ENCODE measurements at regions not wholly inside any gene's neighbourhood (a gene's known extent, or its start where the extent isn't known, plus 50 kb on each side); places are given as distances from the start of the nearest gene placed in this dataset.

- TF ChIP-seq MYC (IDR thresholded peaks at IDR 0.05; ENCODE audit: borderline replicate concordance, low read length) (no peak), POLR2A (IDR thresholded peaks at IDR 0.05; ENCODE audit: low read length) (no peak), EP300 (IDR thresholded peaks at IDR 0.05) (no peak), TP53 (CRISPR knock-in tag; IDR thresholded peaks at IDR 0.05) (no peak), CTCF (IDR thresholded peaks at IDR 0.05) (no peak), RCOR1 (IDR thresholded peaks at IDR 0.05; ENCODE audit: low read depth, low read length) (no peak), SMC3 (IDR thresholded peaks at IDR 0.05) (no peak), KDM5A (IDR thresholded peaks at IDR 0.05) (no peak), CEBPB (IDR thresholded peaks at IDR 0.05) (no peak), GATA3 (IDR thresholded peaks at IDR 0.05; ENCODE audit: borderline replicate concordance) (no peak), CHD4 (IDR thresholded peaks at IDR 0.05; ENCODE audit: borderline replicate concordance) (no peak), CBX8 (IDR thresholded peaks at IDR 0.05) (no peak)
- TF ChIP-seq, protein P1, sequence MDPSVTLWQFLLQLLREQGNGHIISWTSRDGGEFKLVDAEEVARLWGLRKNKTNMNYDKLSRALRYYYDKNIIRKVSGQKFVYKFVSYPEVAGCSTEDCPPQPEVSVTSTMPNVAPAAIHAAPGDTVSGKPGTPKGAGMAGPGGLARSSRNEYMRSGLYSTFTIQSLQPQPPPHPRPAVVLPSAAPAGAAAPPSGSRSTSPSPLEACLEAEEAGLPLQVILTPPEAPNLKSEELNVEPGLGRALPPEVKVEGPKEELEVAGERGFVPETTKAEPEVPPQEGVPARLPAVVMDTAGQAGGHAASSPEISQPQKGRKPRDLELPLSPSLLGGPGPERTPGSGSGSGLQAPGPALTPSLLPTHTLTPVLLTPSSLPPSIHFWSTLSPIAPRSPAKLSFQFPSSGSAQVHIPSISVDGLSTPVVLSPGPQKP (IDR thresholded peaks at IDR 0.05; ENCODE audit: low read depth, low read length), result no peak
- TF ChIP-seq, protein P2, sequence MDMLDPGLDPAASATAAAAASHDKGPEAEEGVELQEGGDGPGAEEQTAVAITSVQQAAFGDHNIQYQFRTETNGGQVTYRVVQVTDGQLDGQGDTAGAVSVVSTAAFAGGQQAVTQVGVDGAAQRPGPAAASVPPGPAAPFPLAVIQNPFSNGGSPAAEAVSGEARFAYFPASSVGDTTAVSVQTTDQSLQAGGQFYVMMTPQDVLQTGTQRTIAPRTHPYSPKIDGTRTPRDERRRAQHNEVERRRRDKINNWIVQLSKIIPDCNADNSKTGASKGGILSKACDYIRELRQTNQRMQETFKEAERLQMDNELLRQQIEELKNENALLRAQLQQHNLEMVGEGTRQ (IDR thresholded peaks at IDR 0.05), result no peak
These were observed 391.9 kb upstream of the THRB start for GRCh38 chr3:24886501-24886900.
